ENCODE measurements at regions not wholly inside any gene's neighbourhood (a gene's known extent, or its start where the extent isn't known, plus 50 kb on each side); places are given as distances from the start of the nearest gene placed in this dataset.

DNA sequence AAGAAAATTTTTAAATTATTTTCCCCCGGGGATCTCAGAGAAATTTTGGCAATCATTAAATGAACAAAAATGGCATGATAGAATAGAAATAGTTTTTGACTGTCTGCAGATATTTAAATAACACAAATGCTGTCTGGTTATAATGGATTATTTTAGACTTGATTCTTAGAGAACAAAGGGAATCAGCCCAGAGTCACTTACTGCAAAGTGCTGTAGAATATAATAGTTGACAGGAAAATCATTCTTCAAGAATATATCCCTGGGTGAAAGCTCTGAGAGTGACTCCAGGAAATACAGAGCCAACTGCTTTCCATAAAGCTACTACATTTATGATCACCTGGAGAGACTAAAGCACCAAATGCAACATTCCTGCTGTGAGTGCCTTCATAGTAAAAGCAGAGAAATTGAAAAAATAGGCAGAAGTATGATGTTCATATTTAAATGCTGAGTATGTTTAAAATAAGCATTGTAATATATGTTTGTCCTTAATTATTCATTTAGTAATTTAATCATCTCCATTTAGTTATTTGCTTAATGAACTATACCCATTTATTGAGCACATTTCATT, 1765.8 kb downstream of the SLITRK1 start:
- Histone ChIP-seq H3K9me3 (replicated peaks in 1 of 3) (no peaks in the 10 kb centered on the region), H3K4me3 (no peak overlapping the region), H3K27ac (no peak overlapping the region), H3K27me3 (no peaks in the 10 kb centered on the region), H3K4me1 (replicated peaks in 1 of 2) (no peaks in the 10 kb centered on the region), H3K36me3 (replicated peaks in 1 of 2) (no peaks in the 10 kb centered on the region)
- no peak for DNase-seq
- intact Hi-C loops (cut with DNase I), result no loop called here
- 85 to 90% (median 88%) methylated on average over 1 of the region's 1 CpG for WGBS, 4 donors
- no peak for TF ChIP-seq POLR2A (IDR thresholded peaks at IDR 0.05)
- TF ChIP-seq, protein P1, sequence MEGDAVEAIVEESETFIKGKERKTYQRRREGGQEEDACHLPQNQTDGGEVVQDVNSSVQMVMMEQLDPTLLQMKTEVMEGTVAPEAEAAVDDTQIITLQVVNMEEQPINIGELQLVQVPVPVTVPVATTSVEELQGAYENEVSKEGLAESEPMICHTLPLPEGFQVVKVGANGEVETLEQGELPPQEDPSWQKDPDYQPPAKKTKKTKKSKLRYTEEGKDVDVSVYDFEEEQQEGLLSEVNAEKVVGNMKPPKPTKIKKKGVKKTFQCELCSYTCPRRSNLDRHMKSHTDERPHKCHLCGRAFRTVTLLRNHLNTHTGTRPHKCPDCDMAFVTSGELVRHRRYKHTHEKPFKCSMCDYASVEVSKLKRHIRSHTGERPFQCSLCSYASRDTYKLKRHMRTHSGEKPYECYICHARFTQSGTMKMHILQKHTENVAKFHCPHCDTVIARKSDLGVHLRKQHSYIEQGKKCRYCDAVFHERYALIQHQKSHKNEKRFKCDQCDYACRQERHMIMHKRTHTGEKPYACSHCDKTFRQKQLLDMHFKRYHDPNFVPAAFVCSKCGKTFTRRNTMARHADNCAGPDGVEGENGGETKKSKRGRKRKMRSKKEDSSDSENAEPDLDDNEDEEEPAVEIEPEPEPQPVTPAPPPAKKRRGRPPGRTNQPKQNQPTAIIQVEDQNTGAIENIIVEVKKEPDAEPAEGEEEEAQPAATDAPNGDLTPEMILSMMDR (IDR thresholded peaks at IDR 0.05), result no peak

DNA sequence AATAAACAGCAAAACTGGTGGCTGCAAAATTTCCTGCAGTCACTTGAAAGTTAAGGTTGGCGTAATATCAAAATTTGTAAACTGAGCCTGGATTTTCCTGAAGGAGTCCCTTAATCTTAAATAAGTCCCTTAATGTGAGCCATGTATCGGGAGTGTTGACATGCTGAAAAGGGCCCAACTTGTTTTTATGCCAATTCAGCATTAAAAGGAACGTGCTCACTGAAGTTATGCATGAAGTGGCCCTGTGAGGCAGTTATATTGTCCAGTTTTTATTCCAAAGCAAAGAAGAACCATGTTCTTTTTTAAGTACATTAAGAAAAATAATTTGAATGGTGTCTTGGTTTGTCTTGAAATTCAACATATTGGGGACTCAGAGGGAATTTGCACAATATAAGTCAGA, 1766.9 kb downstream of the SLITRK1 start:
- TF ChIP-seq POLR2A (IDR thresholded peaks at IDR 0.05), result no peak
- TF ChIP-seq, protein P1 (IDR thresholded peaks at IDR 0.05), result no peak
- WGBS, 4 donors, result 89 to 93% (median 90%) methylated on average over 3 of the region's 3 CpGs
- intact Hi-C loops (cut with DNase I), result no loop called here
- no peaks in the 10 kb centered on the region for H3K4me1 ChIP-seq (replicated peaks in 1 of 2)
- no peak for DNase-seq
- H3K27me3 ChIP-seq, result no peaks in the 10 kb centered on the region
- no peak overlapping the region for H3K4me3 ChIP-seq
- no peaks in the 10 kb centered on the region for H3K36me3 ChIP-seq (replicated peaks in 1 of 2)
- no peak overlapping the region for H3K27ac ChIP-seq
- H3K9me3 ChIP-seq (replicated peaks in 1 of 3), result no peaks in the 10 kb centered on the region

DNA sequence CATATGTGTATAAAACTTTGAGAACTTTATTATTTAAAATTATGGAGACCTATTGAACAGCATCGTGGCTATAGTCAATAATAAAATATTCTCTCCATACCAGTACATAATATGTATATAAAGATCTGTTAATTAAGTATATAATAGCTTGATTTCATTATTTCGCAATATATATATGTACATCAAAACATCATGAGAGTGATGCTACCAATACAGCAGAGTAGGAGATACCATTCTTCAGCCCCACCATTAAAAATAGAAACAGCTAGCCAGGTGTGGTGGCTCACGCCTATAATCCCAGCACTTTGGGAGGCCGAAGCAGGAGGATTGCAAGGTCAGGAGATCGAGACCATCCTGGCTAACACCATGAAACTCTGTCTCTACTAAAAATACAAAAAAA, 1755.3 kb upstream of the SPRY2 start:
- no peak overlapping the region for H3K27ac ChIP-seq
- 84 to 89% (median 88%) methylated on average over 5 of the region's 5 CpGs for WGBS, 4 donors
- no peak for DNase-seq
- H3K4me3 ChIP-seq, result no peak overlapping the region
- H3K27me3 ChIP-seq, result no peaks in the 10 kb centered on the region
- intact Hi-C loops (cut with DNase I), result no loop called here
- TF ChIP-seq, protein P1 (IDR thresholded peaks at IDR 0.05), result no peak
- TF ChIP-seq POLR2A (IDR thresholded peaks at IDR 0.05), result no peak
- H3K36me3 ChIP-seq (replicated peaks in 1 of 2), result no peaks in the 10 kb centered on the region
- no peaks in the 10 kb centered on the region for H3K4me1 ChIP-seq (replicated peaks in 1 of 2)
- H3K9me3 ChIP-seq (replicated peaks in 1 of 3), result no peaks in the 10 kb centered on the region

DNA sequence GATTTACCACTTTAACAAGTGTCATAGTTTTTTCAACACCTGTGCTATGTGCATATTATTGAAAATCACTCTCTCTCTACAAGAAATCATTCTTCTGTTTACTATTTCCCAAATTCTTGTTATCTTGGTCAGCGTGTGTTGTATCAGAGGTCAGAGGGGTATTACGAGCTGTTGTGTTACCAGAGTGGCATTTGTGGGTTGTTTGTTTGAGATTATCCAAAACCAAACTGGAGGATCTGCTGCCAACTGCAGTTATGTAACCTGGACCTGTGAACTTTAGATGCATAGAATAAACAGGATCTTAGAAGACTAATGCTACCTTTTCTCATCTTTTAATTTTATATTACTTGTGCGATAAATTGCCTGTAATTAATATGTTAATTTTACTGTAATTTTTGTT, 1751.4 kb upstream of the SPRY2 start:
- no peak overlapping the region for H3K4me3 ChIP-seq
- no peak overlapping the region for H3K27ac ChIP-seq
- intact Hi-C loops (cut with DNase I), result no loop called here
- H3K9me3 ChIP-seq (replicated peaks in 1 of 3), result no peaks in the 10 kb centered on the region
- no peak for DNase-seq
- WGBS, 4 donors, result 78 to 91% (median 88%) methylated on average over 3 of the region's 3 CpGs
- TF ChIP-seq POLR2A (IDR thresholded peaks at IDR 0.05), result no peak
- TF ChIP-seq, protein P1 (IDR thresholded peaks at IDR 0.05), result no peak
- H3K36me3 ChIP-seq (replicated peaks in 1 of 2), result no peaks in the 10 kb centered on the region
- no peaks in the 10 kb centered on the region for H3K27me3 ChIP-seq
- H3K4me1 ChIP-seq (replicated peaks in 1 of 2), result no peaks in the 10 kb centered on the region
